ENCODE measurements at regions not wholly inside any gene's neighbourhood (a gene's known extent, or its start where the extent isn't known, plus 50 kb on each side); places are given as distances from the start of the nearest gene placed in this dataset.

DNA sequence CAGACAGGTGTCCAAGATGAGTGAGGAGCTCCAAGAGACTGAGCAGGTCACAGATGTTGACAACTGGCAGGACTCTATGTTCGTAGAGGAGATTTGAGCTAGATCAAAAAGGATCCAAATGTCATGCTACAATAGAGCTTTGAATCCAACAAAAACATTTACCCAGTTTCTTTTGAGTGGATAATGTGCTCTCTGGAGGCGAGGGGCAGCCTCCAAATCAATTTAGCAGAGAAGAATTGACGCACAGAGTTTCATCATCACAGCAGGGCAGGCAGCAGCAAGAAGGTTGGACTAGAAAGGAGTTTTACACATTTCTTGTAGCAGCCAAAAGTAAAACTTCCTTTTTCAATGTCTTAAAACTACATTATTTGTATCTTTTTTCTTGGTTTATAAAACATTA lies 653.0 kb downstream of the RNF144A start:
- TF ChIP-seq, protein P1, sequence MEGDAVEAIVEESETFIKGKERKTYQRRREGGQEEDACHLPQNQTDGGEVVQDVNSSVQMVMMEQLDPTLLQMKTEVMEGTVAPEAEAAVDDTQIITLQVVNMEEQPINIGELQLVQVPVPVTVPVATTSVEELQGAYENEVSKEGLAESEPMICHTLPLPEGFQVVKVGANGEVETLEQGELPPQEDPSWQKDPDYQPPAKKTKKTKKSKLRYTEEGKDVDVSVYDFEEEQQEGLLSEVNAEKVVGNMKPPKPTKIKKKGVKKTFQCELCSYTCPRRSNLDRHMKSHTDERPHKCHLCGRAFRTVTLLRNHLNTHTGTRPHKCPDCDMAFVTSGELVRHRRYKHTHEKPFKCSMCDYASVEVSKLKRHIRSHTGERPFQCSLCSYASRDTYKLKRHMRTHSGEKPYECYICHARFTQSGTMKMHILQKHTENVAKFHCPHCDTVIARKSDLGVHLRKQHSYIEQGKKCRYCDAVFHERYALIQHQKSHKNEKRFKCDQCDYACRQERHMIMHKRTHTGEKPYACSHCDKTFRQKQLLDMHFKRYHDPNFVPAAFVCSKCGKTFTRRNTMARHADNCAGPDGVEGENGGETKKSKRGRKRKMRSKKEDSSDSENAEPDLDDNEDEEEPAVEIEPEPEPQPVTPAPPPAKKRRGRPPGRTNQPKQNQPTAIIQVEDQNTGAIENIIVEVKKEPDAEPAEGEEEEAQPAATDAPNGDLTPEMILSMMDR (IDR thresholded peaks at IDR 0.05): no peak
- TF ChIP-seq POLR2A (IDR thresholded peaks at IDR 0.05): no peak

Measured in adrenal gland (tissue), 5 donors.